Fibroblast of mammary gland (primary cell): ENCODE measurements at regions not wholly inside any gene's neighbourhood (a gene's known extent, or its start where the extent isn't known, plus 50 kb on each side); places are given as distances from the start of the nearest gene placed in this dataset.
A peak's percentile ranks its signal among the peaks of the same experiment; 100 is the strongest.

Experiments used
- DNase-seq: peaks from one replicate; pipeline ENCODE4 v3.0.0-alpha.2; 2010; ENCODE audit warnings: low read depth
- H3K4me3 ChIP-seq: 2 replicates; pipeline ENCODE4 v1.5.1; 2011; ENCODE audit warnings: low read depth, mild to moderate bottlenecking, low read length, moderate library complexity; ENCODE audit not compliant: control insufficient read depth
- CTCF ChIP-seq: conservative IDR thresholded peaks from 2 replicates; pipeline ENCODE4 v1.5.1; 2011; ENCODE audit warnings: low read depth, low read length, inconsistent platforms; ENCODE audit not compliant: control insufficient read depth, insufficient read depth

- H3K4me3 ChIP-seq, result no peak overlapping the region
- TF ChIP-seq CTCF, result no peak
- DNase-seq, result no peak
Measured at GRCh38 chr2:196431076-196431475, 208.4 kb upstream of the CCDC150 start.

- no peak overlapping the region for H3K4me3 ChIP-seq
- TF ChIP-seq CTCF, result peak; percentile 62
- DNase-seq, result peak; percentile 29
Measured at GRCh38 chr2:196431957-196432356, 207.6 kb upstream of the CCDC150 start.

GRCh38 chr2:196433116-196433515 lies 206.4 kb upstream of the CCDC150 start:
- no peak for TF ChIP-seq CTCF
- no peak overlapping the region for H3K4me3 ChIP-seq
- DNase-seq, result no peak

- TF ChIP-seq CTCF, result no peak
- H3K4me3 ChIP-seq, result no peak overlapping the region
- DNase-seq, result no peak
Measured at GRCh38 chr2:196434217-196434616, 205.3 kb upstream of the CCDC150 start.

GRCh38 chr2:196435189-196435588 lies 204.3 kb upstream of the CCDC150 start:
- peak; percentile 7 for DNase-seq
- TF ChIP-seq CTCF, result no peak
- H3K4me3 ChIP-seq, result no peak overlapping the region

GRCh38 chr2:196437626-196438025 lies 201.9 kb upstream of the CCDC150 start:
- no peak for DNase-seq
- no peak overlapping the region for H3K4me3 ChIP-seq
- no peak for TF ChIP-seq CTCF

GRCh38 chr2:196439760-196440159 lies 199.8 kb upstream of the CCDC150 start:
- H3K4me3 ChIP-seq, result no peak overlapping the region
- DNase-seq, result no peak
- no peak for TF ChIP-seq CTCF
